ENCODE measurements at regions not wholly inside any gene's neighbourhood (a gene's known extent, or its start where the extent isn't known, plus 50 kb on each side); places are given as distances from the start of the nearest gene placed in this dataset.

DNA sequence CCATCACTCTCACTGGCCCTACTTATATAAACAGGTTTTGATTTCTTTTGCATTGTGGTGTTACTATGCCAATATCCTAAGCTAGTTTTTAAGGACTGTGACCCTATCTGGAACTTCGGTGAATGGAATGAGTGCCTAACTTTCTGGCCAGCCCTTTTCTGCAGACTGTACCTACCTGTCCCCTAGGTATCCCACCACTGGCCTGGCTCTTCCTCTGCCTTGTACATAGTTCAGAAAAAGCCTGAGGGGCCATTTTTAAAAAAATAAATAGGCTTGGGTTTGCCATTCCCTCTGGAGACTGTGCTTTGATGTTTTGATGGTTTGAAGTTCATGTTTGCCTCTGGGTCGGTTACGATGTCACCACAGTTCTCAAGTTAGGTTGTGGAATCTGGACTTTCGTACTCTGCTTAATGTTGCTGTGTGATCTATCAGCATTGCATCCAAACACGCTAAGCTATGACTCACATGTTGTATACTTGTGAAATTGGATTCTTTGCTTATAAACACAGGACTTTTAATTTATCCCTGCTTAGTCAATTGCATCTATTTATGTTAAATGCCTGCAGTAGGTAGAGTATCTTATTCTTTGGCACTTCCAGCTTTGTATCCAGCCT, 182.0 kb downstream of the ANKRD50 start:
- no peak for DNase-seq (ENCODE audit: low read depth)

- DNase-seq (ENCODE audit: low read depth), result no peak
Measured at GRCh38 chr4:124534131-124534530, 178.4 kb downstream of the ANKRD50 start.

DNA sequence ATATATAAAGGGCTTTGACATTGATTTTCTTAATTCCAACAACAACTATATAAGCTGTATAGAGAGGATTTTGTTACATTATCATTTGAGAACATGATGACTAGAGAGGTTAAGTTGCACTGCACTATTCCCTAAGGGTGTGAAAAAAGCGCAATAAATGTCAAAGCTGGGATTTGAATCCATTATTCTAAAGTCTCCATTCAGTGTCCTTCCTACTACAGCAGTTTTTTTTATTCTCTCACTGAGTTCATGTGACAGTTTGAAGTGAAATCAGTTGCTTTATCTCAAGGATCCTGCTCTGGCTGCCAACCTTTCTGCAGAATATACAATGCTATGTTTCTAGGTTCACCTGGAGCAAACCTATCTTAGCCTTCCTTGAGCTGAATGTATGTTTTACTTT, 177.5 kb downstream of the ANKRD50 start:
- no peak for DNase-seq (ENCODE audit: low read depth)

DNA sequence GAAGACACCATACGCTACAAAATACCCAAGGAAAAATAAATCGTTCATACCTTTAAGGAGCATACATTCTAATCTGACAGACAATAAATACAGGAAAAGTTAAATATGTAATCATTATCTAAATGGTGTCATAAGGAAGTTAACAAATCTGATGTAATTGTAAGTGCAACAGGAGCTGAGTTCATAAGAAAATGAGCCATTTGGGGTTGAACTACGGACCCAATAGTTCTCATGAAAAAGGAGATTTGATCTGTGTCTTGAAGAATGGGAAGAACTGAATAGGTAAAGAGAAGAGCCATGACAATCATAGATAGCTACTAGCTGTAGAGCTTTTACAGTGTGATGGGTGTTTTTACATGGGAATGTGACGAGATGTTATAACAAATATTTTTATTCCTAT, 175.6 kb downstream of the ANKRD50 start:
- DNase-seq (ENCODE audit: low read depth), result no peak

DNA sequence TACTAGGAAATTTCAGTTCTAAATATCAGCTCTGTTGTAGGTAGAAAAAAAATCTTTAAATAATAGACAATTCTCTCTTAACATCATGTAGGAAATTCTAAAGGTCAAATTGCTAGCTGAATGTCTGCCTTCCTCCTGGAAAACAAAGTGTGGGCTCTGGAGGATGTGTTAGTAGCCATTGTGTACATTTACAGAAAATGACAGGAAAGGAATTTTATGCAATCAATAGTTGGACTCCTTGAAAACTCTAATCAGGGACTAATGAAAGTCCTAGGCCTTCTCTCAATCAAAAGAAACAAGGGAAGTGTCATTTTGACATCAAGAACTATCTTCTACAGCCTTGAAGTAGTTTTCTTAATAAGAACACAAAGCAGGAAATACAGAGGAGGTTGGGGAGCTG, 174.6 kb downstream of the ANKRD50 start:
- no peak for DNase-seq (ENCODE audit: low read depth)

DNA sequence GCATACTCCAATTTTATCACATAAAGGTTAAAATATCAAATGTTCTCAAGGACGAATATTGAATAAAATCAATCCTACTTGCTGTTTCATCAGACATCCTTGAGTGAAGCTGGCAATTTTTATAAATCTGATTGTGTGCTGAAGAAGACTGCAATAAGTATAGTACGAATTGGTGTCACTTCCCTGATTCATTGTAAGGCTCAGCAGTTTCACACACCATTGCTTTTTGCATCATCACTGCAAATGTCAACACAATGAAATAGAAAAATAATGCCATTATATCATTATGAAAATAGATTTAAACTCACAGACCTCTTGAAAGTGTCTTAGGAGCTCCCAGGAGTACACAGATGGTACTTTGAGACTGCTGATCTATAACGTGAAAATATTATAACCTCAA, 172.5 kb downstream of the ANKRD50 start:
- DNase-seq (ENCODE audit: low read depth), result no peak

- DNase-seq (ENCODE audit: low read depth), result no peak
Measured at GRCh38 chr4:124541652-124542420, 170.7 kb downstream of the ANKRD50 start.

- DNase-seq (ENCODE audit: low read depth), result no peak
Measured at GRCh38 chr4:124555959-124556358, 156.6 kb downstream of the ANKRD50 start.

- DNase-seq (ENCODE audit: low read depth), result no peak
Measured at GRCh38 chr4:124564121-124564520, 148.4 kb downstream of the ANKRD50 start.

DNA sequence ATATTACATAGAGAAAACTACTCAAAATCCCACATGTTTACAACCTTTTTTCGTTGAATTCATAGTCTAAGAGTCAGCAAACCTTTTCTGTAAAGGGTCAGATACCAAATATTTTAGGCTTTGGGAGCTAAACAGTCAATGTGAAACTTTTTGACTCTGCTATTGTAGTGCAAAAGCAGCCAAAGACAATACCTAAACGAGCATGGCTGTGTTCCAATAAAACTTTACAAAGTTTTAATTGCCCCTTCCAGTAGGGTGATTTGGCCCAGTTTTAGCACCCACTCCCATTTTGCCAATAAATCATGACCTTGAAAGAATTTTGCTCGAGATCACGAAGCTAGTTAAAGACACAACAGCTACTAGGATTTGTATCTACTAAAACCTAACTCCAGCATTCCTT, 147.2 kb downstream of the ANKRD50 start:
- DNase-seq (ENCODE audit: low read depth), result no peak

DNA sequence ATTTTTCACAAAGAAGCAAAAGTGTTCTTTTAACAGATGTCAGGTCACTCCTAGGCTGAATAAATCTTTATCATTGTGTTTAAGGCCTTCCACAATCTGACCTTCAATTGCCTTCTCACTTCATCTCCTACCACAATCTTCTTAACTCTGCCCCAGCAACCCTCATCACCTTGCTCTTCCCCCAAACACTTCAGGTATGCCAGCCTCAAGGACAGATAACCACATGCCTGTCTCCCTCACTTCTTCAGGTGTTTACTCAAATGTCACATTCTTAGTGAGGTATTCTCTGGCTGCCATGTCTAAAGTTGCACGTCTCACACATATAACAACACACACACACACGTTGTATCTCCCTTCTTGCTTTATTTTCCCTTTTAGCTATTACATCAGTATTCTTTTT, 146.5 kb downstream of the ANKRD50 start:
- DNase-seq (ENCODE audit: low read depth), result no peak

GRCh38 chr4:124573056-124573455, 139.5 kb downstream of the ANKRD50 start:
- no peak for DNase-seq (ENCODE audit: low read depth)

GRCh38 chr4:124579896-124580295, 132.6 kb downstream of the ANKRD50 start:
- DNase-seq (ENCODE audit: low read depth), result no peak

DNA sequence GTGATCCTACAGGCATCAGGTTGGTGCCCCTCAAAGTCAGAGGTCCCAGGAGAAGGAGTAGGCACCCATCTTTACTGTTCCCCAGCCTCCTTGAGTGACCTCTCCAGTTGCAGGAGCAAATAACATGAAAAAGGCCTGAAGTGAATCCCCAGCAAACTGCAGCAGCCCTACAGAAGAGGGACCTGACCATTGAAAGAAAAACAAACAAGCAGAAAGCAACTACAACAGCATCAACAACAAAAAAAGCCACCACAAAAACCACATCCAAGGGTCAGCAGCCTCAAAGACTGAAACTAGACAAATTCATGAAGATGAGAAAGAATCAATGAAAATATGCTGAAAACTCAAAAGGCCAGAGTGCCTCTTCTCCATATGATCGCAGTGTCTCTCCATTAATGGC, 128.7 kb downstream of the ANKRD50 start:
- no peak for DNase-seq (ENCODE audit: low read depth)

GRCh38 chr4:124589786-124590185, 122.7 kb downstream of the ANKRD50 start:
- DNase-seq (ENCODE audit: low read depth), result no peak

- no peak for DNase-seq (ENCODE audit: low read depth)
Measured at GRCh38 chr4:124590480-124590879, 122.1 kb downstream of the ANKRD50 start.

- DNase-seq (ENCODE audit: low read depth), result no peak
Measured at GRCh38 chr4:124591637-124592036, 120.9 kb downstream of the ANKRD50 start.

DNA sequence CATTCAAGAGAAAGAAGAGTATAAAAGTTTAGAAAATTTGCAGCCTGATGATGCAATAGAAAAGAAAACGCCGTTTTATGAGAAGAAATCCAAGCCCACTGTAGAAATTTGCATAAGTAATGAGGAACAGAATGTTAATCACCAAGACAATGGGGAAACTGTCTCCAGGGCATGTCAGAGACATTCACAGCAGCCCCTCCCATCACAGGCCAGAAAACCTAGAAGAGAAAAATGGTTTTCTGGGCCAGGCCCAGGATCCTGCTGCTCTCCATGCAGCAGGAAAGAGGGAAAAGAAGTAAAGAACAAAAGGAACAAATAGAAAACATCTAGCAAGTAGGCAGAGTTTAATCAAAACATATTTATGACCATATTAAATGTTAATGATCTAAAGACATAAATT, 119.0 kb downstream of the ANKRD50 start:
- DNase-seq (ENCODE audit: low read depth), result no peak

GRCh38 chr4:124594945-124595344, 117.6 kb downstream of the ANKRD50 start:
- no peak for DNase-seq (ENCODE audit: low read depth)

DNA sequence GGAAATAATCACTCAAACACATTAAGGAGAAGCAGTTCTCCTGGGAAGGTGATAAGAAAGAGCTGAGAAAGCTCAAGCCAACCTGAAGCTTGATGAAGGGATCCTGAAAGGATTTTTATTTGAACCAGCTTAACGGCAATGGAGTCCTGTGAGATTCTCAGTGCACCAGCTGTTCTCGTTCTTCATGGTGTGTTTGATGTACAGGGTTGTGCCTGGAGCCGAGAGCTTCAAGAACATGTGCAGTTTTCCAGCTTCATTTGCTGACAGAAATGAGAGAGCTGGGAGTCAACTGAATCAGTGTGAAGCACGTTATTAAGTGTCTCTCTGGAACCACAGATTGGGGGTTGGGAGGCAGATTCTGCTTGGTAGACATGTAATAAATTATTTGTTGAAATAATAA, 115.7 kb downstream of the ANKRD50 start:
- no peak for DNase-seq (ENCODE audit: low read depth)

GRCh38 chr4:124610211-124610610, 102.3 kb downstream of the ANKRD50 start:
- DNase-seq (ENCODE audit: low read depth), result no peak

Data from stimulated activated CD8-positive, alpha-beta memory T cell treated with anti-CD3 and anti-CD28 coated beads, Interleukin-7, amount 100 ng/mL, for 24 hours (primary cell).